ENCODE measurements at regions not wholly inside any gene's neighbourhood (a gene's known extent, or its start where the extent isn't known, plus 50 kb on each side); places are given as distances from the start of the nearest gene placed in this dataset.

DNA sequence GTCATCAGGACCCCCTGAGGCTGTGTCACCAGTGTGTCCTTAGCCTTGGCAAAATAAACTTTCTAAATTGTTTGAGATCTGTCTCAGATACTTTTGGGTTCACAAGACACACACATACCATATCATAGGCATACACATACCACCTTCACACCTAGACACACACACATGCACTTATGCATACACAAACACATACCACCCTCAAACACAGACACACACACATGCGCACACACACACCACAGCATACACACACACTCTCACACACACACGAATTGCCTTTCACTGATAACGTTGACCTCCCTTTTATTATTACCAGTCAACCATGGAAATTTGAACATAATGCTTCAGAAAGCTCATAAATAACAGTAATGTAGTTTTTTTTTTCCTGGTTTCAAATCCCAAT is 108.6 kb upstream of the MYLIP start (continued):
- TF ChIP-seq MYB (IDR thresholded peaks at IDR 0.05; ENCODE audit: borderline replicate concordance, low read depth, low read length): no peak
- no peak for TF ChIP-seq CREM (IDR thresholded peaks at IDR 0.05; ENCODE audit: low read depth)
- no peak for TF ChIP-seq SMAD1 (IDR thresholded peaks at IDR 0.05; ENCODE audit: low read depth, partially characterized antibody)

DNA sequence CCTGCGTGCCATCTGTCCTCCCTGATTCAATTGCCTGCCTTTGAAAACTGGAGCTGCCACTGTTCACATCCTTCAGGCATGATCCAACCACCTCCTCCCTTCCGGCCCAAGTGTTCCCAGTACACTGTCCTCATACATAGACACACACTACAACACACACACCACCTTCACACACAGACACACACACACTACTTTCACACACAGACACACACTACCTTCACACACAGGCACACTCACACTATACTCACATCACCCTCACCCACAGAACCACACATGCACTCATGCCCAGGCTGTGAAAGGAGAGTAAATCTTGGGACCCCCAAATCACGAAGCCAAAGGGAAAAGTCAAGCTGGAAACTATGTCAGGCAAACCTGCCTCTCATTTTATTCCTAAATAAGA is 109.4 kb upstream of the MYLIP start:
- in situ Hi-C loops (cut with MboI): no loop called here

More for the DNA sequence above, 109.4 kb upstream of the MYLIP start:
- Histone ChIP-seq H3K4me1 (ENCODE audit: control insufficient read depth, insufficient read depth, low read length) (no peaks in the 10 kb centered on the region), H3K36me3 (ENCODE audit: control insufficient read depth in 2 of 2, insufficient read depth in 2 of 2, low read length in 1 of 2) (no peaks in the 10 kb centered on the region), H3K4me2 (ENCODE audit: control insufficient read depth, insufficient read depth) (no peak overlapping the region), H3K27me3 (replicated peaks in 1 of 2; ENCODE audit: control insufficient read depth in 2 of 2, insufficient read depth in 2 of 2, low read length in 1 of 2) (no peaks in the 10 kb centered on the region), H3K27ac (ENCODE audit: control insufficient read depth, insufficient read depth) (no peak overlapping the region), H3K4me3 (no peak overlapping the region), H3K9ac (ENCODE audit: control insufficient read depth, insufficient read depth, low read length) (no peak overlapping the region), H3K9me3 (replicated peaks; ENCODE audit: control insufficient read depth, insufficient read depth, low read length) (no peaks in the 10 kb centered on the region), H2AFZ (ENCODE audit: control insufficient read depth, low read depth, low read length) (no peak overlapping the region), H4K20me1 (ENCODE audit: control insufficient read depth, insufficient read depth) (no peaks in the 10 kb centered on the region), H3K79me2 (ENCODE audit: control insufficient read depth, insufficient read depth, low read length) (no peaks in the 10 kb centered on the region)
- intact Hi-C loops (cut with micrococcal nuclease; ENCODE audit: unreplicated experiment): no loop called here
- 69% methylated on average over 3 of the region's 3 CpGs for WGBS (ENCODE audit: insufficient coverage, insufficient replicate concordance, low lambda C conversion rate, missing lambda C conversion rate)
- BruUV-seq (replicated peaks): no TSS peak
- no peak for DNase-seq (ENCODE audit: low read depth, low spot score)
- FAIRE-seq: peak; percentile 7
- ChIA-PET RAD21 (ENCODE audit: unreplicated experiment) (no interaction called here), SMC1A (ENCODE audit: uncharacterized antibody, unreplicated experiment) (interaction anchor here (0.7 to 1.1 kb wide), 2 partner anchors 8 to 160 kb away, joined by 3 to 5 read pairs; no protein-coding TSS in a partner anchor), CTCF (no interaction called here), POLR2A (no interaction called here)
- no peak for ATAC-seq
- TF ChIP-seq, protein P1, sequence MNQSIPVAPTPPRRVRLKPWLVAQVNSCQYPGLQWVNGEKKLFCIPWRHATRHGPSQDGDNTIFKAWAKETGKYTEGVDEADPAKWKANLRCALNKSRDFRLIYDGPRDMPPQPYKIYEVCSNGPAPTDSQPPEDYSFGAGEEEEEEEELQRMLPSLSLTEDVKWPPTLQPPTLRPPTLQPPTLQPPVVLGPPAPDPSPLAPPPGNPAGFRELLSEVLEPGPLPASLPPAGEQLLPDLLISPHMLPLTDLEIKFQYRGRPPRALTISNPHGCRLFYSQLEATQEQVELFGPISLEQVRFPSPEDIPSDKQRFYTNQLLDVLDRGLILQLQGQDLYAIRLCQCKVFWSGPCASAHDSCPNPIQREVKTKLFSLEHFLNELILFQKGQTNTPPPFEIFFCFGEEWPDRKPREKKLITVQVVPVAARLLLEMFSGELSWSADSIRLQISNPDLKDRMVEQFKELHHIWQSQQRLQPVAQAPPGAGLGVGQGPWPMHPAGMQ (IDR thresholded peaks at IDR 0.05; ENCODE audit: borderline replicate concordance): no peak
- TF ChIP-seq, protein P2, sequence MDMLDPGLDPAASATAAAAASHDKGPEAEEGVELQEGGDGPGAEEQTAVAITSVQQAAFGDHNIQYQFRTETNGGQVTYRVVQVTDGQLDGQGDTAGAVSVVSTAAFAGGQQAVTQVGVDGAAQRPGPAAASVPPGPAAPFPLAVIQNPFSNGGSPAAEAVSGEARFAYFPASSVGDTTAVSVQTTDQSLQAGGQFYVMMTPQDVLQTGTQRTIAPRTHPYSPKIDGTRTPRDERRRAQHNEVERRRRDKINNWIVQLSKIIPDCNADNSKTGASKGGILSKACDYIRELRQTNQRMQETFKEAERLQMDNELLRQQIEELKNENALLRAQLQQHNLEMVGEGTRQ (IDR thresholded peaks at IDR 0.05; ENCODE audit: borderline replicate concordance, low read depth, low read length): no peak
- no peak for TF ChIP-seq BACH1 (IDR thresholded peaks at IDR 0.05; ENCODE audit: borderline replicate concordance)

All from GM12878 (cell line).